OCI-LY1 (cell line): ENCODE measurements at regions not wholly inside any gene's neighbourhood (a gene's known extent, or its start where the extent isn't known, plus 50 kb on each side); places are given as distances from the start of the nearest gene placed in this dataset.

Experiments
- H2AFZ ChIP-seq: fragments of 200-600 bp; sonication (generic), shearing (Covaris generic); 2 replicates; pipeline ENCODE4 v1.6.0; 2014; ENCODE audit warnings: antibody characterized with exemption, mild to moderate bottlenecking, low read length
- H3F3A ChIP-seq: fragments of 200-600 bp; sonication (generic), shearing (Covaris generic); 2 replicates; pipeline ENCODE4 v1.6.0; 2014; ENCODE audit warnings: mild to moderate bottlenecking, antibody characterized with exemption, low read length, moderate library complexity; ENCODE audit not compliant: insufficient read depth
- H3K27ac ChIP-seq: fragments of 200-600 bp; sonication (generic); 2 replicates; pipeline ENCODE4 v1.5.1; 2014; ENCODE audit warnings: low read length, mixed run types, mild to moderate bottlenecking, low read depth; ENCODE audit not compliant: poor library complexity, severe bottlenecking
- H3K27me3 ChIP-seq: fragments of 200-600 bp; sonication (generic); 2 replicates; pipeline ENCODE4 v1.6.0; 2014; ENCODE audit warnings: antibody characterized with exemption, mild to moderate bottlenecking, low read length, moderate library complexity; ENCODE audit not compliant: insufficient read depth
- H3K36me3 ChIP-seq: fragments of 200-600 bp; sonication (generic); 2 replicates; pipeline ENCODE4 v1.6.1; 2014; ENCODE audit warnings: mild to moderate bottlenecking, antibody characterized with exemption, low read length, moderate library complexity, mixed read lengths; ENCODE audit not compliant: insufficient read depth
- H3K4me1 ChIP-seq: fragments of 200-600 bp; sonication (generic); 2 replicates; pipeline ENCODE4 v1.5.1; 2014; ENCODE audit warnings: mild to moderate bottlenecking, low read length, moderate library complexity; ENCODE audit not compliant: insufficient read depth, severe bottlenecking
- H3K4me2 ChIP-seq: fragments of 200-600 bp; sonication (generic), shearing (Covaris generic); 2 replicates; pipeline ENCODE4 v1.6.1; 2014; ENCODE audit warnings: low read length
- H3K4me3 ChIP-seq: fragments of 200-600 bp; sonication (generic); 2 replicates; pipeline ENCODE4 v1.5.1; 2014; ENCODE audit warnings: low read length, low read depth, mild to moderate bottlenecking, mixed read lengths; ENCODE audit not compliant: poor library complexity, severe bottlenecking
- H3K79me2 ChIP-seq: fragments of 200-600 bp; shearing (Covaris generic); 2 replicates; pipeline ENCODE4 v1.6.1; 2016; ENCODE audit warnings: mixed run types, low read length, mixed read lengths; ENCODE audit not compliant: insufficient read depth
- H3K9ac ChIP-seq: fragments of 200-600 bp; sonication (generic), shearing (Covaris generic); 2 replicates; pipeline ENCODE4 v1.6.1; 2014; ENCODE audit warnings: mild to moderate bottlenecking, low read length, mixed read lengths
- H3K9me2 ChIP-seq: fragments of 200-600 bp; sonication (generic), shearing (Covaris generic); 2 replicates; pipeline ENCODE4 v1.6.1; 2014; ENCODE audit warnings: low read depth, mild to moderate bottlenecking, low read length, mixed read lengths
- H3K9me3 ChIP-seq: fragments of 200-600 bp; shearing (Covaris generic); 2 replicates; pipeline ENCODE4 v1.6.1; 2014; ENCODE audit warnings: low read length, mixed read lengths
- H4K20me1 ChIP-seq: fragments of 200-600 bp; sonication (generic), shearing (Covaris generic); 2 replicates; pipeline ENCODE4 v1.6.0; 2016; ENCODE audit warnings: mild to moderate bottlenecking, low read length; ENCODE audit not compliant: insufficient read depth
- CTCF ChIP-seq: fragments of 200-600 bp; sonication (generic), shearing (Covaris generic); IDR thresholded peaks from 2 replicates; pipeline ENCODE4 v1.5.1; 2017; ENCODE audit warnings: mild to moderate bottlenecking, antibody characterized with exemption, low read length, moderate library complexity, mixed read lengths
- EZH2 ChIP-seq: fragments of 200-600 bp; sonication (generic), shearing (Covaris generic); IDR thresholded peaks from 2 replicates; pipeline ENCODE4 v1.8.0; 2017; ENCODE audit warnings: borderline replicate concordance, mixed run types, mild to moderate bottlenecking, antibody characterized with exemption, low read length, moderate library complexity, mixed read lengths

DNA sequence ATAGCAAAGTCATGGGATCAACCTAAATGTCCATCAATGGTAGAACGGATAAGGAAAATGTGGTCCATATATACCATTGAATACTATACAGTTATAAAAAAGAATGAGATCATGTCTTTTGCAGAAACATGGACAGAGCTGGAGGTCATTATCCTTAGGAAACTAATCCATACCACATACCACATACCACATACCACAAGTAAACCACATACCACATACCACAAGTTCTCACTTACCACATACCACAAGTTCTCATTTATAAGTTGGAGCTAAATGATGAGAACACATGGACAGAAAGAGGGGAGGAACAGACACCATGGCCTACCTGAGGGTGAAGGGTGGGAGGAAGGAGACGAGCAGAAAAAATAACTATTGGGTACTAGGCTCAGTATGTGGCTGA lies 154.6 kb upstream of the GHR start:
- Histone ChIP-seq H3F3A (no peaks in the 10 kb centered on the region), H3K9me3 (no peaks in the 10 kb centered on the region), H3K36me3 (no peaks in the 10 kb centered on the region), H3K79me2 (no peaks in the 10 kb centered on the region), H3K4me2 (no peak overlapping the region), H4K20me1 (no peaks in the 10 kb centered on the region), H3K27me3 (no peaks in the 10 kb centered on the region), H3K4me1 (no peaks in the 10 kb centered on the region), H3K27ac (no peak overlapping the region), H3K9ac (no peak overlapping the region), H3K4me3 (no peak overlapping the region), H2AFZ (no peak overlapping the region), H3K9me2 (no peaks in the 10 kb centered on the region)
- no peak for TF ChIP-seq EZH2
- no peak for TF ChIP-seq CTCF

DNA sequence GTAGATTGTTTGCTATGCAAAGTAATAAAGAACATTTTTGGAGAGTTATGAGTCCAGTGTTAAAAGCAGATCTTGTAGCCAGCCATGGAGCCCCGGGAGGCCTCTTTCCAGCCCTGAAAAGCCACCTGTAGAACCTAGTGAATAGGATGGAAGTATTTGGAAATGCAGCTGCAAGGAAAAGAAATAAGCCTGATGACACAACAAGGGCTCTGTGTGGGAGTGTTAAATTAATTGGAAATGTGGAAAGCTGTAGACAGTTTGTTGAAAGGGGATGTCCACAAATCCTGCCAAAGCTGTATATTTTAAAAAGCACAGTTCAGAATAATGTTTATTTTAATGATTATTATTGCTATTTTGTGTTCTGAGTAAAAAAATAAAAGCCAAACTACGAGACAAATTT lies 152.5 kb upstream of the GHR start:
- no peaks in the 10 kb centered on the region for H3K27me3 ChIP-seq
- no peaks in the 10 kb centered on the region for H3F3A ChIP-seq
- no peak overlapping the region for H3K4me2 ChIP-seq
- H3K27ac ChIP-seq, result no peak overlapping the region
- no peak overlapping the region for H3K4me3 ChIP-seq
- H4K20me1 ChIP-seq, result no peaks in the 10 kb centered on the region
- H3K9me2 ChIP-seq, result no peaks in the 10 kb centered on the region
- H3K9ac ChIP-seq, result no peak overlapping the region
- no peaks in the 10 kb centered on the region for H3K36me3 ChIP-seq
- no peak for TF ChIP-seq EZH2
- no peak for TF ChIP-seq CTCF
- H3K4me1 ChIP-seq, result no peaks in the 10 kb centered on the region
- no peaks in the 10 kb centered on the region for H3K9me3 ChIP-seq
- H3K79me2 ChIP-seq, result no peaks in the 10 kb centered on the region
- no peak overlapping the region for H2AFZ ChIP-seq

DNA sequence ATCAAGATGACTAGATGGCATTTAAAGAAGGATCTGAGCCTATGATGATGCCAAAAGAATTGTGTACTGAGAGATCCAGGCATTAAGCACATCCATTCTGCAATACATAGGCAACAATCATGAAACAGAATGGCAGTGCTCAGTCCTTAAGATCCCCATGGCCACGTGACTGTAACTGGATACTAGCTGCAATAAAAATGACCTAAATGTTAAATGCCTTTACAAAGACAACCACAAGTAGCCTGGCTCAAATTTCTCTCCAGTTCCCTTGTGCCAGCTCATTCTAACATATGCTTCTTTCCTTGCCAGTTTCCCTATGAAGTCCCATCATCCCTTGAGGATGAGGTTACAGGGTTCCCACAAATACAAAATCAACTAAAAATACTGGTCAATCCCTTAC lies 148.3 kb upstream of the GHR start:
- Histone ChIP-seq H3K27me3 (no peaks in the 10 kb centered on the region), H3K4me3 (no peak overlapping the region), H2AFZ (no peak overlapping the region), H3K36me3 (no peaks in the 10 kb centered on the region), H3F3A (no peaks in the 10 kb centered on the region), H3K9me2 (no peaks in the 10 kb centered on the region), H3K4me2 (no peak overlapping the region), H3K9me3 (no peaks in the 10 kb centered on the region), H3K27ac (no peak overlapping the region), H3K9ac (no peak overlapping the region), H4K20me1 (no peaks in the 10 kb centered on the region), H3K4me1 (no peaks in the 10 kb centered on the region), H3K79me2 (no peaks in the 10 kb centered on the region)
- TF ChIP-seq EZH2 (no peak), CTCF (no peak)
